T-helper 1 cell treated with Interleukin-12 subunit alpha and Interleukin-12 subunit beta and Interleukin-4 antibody, amounts not matched to agents 30 ng/mL and 1 ng/mL, for 36 hours (primary cell): ENCODE measurements at regions not wholly inside any gene's neighbourhood (a gene's known extent, or its start where the extent isn't known, plus 50 kb on each side); places are given as distances from the start of the nearest gene placed in this dataset.
"Not testable (repeated sequence)": the region's sequence is repeated elsewhere in the genome, so short reads cannot be mapped to it uniquely, and the experiment has no call there.

Experiments
- intact Hi-C: fragments of 100-400 bp; cut with micrococcal nuclease; formaldehyde crosslinking; loops from one replicate; pipeline ENCODE4 v1.15.1; 2024

DNA sequence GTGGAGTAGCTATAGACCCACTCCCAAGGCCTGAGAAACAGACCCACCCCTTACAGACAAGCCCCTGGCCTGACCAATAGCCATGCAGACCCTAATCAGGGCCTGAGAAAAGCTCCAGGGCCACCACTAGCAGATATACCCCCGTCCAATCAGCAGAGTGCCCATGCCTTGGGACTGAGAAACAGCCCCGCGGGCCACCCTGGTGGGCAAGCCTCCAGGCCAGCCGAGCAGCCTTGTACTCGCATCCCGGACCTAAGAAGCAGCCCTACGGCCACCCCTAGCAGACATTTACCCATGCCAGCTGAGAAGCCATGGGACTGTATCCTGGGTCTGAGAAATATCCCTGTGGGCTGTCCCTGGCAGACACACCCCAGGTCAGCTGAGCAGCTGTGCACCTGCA lies 436.5 kb downstream of the SMARCA1 start:
- intact Hi-C loops: no loop called here

DNA sequence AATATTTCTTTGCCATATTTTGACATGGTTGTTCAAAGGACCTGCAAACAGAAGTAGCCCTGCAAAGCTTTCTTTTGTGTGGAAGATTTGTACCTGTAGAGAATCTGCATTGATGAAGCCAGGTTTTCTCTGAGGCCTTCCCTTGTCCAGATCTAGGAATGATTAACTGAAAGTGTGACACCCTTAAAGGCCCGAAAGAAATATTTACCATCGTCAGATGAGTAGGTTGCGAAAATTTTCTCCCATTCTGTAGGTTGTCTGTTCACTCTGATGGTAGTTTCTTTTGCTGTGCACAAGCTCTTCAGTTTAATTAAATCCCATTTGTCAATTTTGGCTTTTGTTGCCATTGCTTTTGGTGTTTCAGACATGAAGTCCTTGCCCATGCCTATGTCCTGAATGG lies 439.0 kb downstream of the SMARCA1 start:
- intact Hi-C loops: not testable (repeated sequence)

DNA sequence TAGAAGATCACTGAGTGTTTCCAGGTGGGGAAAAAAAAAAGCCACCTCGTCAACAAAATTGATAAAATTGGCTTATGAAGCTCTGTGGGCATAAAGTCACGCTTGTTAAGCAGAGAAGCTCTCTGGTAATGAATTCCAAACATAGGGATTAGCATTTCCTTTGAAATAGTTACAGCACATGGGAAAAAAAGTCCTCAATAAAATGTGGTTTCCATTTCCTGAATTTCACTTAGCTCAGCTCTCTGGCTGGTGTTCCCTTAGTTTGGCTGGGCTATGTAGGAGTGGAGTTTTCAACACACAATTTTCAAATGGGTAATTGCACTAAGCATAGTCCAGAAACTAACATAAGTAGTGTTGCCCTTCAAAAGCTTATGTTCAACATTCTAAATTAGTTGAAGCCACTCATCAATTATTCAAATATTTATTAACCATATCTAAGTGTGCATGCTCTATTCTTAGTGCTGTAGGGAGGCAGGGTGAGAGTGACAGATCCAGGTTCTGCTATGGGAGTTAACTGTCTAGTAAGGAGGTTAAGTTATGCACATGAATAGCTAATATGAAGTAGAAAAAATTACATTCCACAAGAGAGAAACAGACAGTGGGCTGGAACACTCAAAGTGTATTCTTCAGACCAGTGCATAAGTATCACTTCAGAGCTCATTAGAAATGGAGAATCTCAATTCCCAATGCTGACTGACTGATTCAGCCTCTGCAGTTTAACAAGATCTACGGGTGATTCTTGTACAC lies 445.7 kb downstream of the SMARCA1 start:
- intact Hi-C loops: no loop called here

DNA sequence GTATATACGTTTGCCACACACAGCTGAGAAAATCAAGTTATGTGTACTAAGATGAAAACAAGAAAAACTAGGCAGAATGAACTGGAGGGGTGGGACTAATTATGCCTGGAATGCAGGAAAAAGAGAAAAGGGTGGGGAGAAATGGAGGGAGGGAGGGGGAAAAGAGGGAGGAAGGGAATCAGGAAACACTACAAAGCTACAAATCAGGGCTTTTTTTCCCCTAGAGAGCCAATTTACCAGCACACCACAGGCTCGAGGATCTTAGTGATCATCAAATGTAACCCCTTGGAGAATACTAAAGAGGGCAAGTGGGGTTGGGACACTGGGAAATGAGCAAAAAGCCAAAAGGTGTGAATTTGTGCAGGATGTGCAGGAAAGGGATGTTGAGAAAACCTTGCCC lies 451.9 kb downstream of the SMARCA1 start:
- intact Hi-C loops: no loop called here

DNA sequence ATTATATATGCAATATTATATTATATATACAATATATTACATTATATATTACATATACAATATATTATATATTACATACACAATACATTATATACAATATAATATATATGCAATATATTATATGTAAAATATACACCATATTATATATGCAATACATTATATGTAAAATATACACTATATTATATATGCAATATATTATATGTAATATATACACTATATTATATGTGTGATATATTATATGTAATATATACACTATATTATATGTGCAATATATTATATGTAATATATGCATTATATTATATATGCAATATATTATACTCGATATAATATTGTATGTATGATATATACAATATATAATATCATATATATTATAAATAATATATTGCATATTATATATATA lies 457.4 kb downstream of the SMARCA1 start:
- intact Hi-C loops: no loop called here

DNA sequence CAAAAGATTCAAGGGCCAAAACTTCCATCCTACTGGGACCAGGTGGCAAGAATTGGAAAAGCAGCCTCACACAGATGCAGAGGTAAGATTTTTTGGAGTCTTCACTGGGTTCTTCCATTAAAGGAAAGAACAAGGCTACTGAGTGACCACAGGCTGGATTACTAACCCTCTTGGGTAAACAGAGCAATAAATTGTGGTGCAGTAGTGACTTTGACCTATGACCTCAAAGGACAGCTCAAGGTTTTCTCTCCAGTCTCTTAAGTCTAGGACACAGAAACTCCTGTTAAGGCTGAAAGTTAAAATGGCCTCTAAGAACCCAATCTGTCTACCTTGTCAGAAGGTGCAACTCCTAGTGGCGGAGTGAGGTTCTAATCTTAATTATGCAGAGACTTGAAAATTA lies 464.9 kb downstream of the SMARCA1 start:
- intact Hi-C loops: no loop called here

DNA sequence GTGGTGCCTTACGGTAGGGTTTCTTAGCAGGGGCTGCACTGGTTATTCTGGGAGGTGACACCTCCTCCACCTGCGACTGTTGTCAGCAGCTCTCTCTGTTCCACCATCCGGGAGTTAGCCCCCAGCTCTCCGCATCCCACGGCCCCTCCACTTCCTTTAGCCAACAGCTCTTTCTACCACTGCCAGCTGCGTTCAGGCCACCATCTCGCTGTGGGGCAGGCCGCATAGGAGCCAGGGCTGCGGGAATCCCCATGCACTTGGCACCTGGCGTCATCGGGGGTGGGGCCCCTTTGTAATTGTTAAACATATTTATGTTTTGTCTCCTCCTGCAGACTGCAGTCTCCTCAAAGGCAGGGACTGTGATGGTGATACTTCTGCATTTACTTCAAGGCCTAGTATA lies 480.2 kb downstream of the SMARCA1 start:
- intact Hi-C loops: no loop called here

DNA sequence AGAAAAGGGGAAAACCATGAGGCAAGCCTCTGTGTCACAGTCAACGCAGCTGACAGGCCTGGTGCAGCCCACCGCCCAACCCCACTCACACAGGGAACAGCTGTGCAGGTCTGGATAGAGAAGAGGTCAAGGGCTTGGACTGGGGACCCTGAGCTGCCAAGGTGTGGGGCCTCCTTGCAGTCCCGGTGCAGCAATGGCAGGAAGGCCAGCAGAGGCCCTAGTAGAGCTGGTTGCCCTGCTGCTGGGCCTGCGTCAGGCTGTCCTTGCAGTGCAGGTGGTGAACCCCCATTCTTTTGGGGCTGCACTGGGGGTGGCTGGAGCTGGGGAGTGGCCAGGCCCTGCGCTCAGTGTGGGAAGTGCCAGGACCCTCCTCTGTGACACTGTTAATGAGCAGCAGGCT lies 482.0 kb downstream of the SMARCA1 start:
- intact Hi-C loops: no loop called here

DNA sequence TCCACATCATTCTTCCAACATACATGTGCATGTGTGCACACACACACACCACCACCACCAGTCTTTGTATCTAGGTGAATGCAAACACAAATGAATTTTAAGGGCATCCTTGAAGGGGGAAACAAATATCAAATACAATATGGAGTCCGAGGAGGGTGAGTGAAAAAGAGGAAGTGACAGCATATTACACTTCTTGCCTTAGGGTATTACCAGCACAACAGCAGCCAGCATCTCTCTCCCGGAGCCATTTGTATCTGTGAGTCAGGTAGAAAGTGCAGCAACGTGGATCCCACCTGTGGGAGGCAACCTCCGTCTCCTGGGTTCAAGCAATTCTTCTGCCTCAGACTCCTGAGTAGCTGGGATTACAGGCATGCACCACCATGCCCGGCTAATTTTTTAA lies 483.2 kb downstream of the SMARCA1 start:
- intact Hi-C loops: no loop called here

DNA sequence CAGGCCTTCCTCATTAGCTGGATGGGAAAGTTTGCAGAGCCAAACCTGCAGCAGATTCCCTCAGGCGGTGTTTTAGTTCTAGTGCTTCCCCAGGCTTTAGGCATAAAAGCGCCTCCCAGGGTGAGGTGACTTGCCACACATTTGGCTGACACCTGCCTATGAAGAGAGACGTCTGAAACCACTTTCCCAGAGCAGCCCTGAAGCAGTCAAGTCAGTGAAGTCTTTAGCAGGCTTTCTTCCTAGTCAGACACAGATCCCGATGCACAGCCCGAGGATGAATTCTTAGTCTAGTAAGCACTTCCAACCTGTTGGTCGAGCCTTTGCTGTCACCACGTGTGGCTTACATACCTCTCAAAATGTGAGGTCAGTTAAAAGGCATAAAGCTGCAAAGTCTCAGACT lies 484.1 kb downstream of the SMARCA1 start:
- intact Hi-C loops: no loop called here

DNA sequence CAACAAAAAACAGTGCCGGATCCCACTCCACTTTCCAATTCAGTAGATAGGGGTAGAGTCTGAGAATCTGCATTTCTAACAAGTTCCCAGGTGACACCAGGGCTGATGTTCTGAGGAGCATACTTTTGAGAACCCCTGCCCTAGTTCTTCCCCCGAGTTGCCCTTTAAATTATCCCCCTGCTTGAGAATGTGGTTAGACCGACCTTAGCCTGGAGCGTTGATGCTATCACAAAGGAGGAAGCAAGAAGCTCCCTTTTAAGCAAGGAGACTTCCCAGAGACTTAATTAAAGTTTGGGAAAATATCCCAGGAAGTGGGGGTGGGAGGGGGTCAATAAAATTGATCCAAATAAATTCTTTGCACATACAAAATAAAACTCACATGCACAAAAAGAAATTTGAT lies 485.9 kb downstream of the SMARCA1 start:
- intact Hi-C loops: no loop called here

DNA sequence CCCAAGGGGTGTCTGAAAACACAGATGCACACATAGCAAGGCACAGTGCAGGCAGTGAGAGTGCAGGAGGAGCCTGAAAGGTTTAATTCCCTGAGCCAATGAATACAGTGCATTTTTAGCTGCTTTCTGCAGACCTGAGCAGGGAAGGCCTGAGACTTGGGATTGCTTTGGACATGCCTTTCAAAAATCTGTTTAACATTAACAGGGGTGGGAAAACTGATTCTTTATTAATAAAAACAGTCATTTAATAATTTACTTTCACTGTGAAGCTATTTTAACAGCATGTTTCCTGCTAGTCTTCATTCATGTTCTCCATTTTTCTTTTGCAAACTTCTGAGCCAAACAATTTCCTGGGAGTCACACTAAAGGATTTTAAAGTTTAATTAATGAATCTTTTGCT lies 488.1 kb downstream of the SMARCA1 start:
- intact Hi-C loops: no loop called here

DNA sequence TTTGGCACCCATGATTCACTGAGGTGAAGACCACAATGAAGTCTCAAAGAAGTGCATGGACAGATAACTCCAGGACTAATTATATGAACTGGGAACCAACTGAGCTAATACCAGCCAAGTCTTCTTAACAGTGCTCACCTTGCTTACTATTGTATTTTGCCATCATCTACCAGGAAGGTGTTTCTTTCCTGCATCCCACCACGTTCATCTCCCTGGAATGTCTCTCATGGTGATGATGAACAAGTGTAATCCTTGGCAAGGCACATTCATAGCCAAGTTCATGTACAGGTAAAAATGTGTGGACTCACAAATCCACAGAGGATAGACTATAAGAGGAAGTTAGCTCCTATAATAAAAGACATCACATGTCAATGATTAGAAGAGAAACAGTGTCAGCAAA lies 489.1 kb downstream of the SMARCA1 start:
- intact Hi-C loops: no loop called here

DNA sequence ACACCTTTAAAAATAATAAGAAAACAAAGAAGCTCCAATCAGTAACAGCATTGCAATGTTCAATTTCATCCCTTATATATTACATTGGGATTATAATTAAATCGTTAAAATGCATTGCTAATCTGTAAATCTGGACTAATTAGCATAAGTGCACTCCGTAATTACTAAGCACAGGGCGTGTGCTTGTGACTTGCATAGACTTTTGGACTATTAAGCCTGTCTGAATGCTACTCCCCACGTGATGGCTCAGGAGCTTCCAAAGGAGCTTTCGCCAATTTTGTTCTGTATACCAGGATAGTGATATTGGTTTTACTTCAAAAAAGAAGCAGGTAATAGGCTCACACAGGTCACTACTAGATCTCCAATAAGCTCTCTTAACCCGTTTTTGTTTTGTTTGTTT lies 497.1 kb downstream of the SMARCA1 start:
- intact Hi-C loops: no loop called here

DNA sequence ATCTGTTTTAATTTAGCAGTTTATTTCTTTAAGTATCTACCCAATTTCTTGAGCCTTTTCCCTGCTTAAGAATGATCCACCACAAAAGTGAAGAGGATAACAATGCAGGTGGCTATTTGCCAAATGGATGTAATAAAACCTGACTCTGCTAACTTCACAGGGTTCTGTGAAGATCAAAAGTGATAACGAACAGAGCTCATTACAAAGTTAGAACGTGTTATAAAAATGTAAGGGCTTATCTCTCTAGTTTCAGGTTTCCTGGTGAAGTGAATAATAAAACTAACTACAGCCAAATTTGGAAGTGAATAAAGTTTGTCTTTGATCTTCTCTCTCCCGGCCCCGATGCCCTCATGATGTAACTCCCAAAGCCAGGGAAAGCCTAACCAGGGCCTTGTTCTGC lies 497.9 kb downstream of the SMARCA1 start:
- intact Hi-C loops: no loop called here

DNA sequence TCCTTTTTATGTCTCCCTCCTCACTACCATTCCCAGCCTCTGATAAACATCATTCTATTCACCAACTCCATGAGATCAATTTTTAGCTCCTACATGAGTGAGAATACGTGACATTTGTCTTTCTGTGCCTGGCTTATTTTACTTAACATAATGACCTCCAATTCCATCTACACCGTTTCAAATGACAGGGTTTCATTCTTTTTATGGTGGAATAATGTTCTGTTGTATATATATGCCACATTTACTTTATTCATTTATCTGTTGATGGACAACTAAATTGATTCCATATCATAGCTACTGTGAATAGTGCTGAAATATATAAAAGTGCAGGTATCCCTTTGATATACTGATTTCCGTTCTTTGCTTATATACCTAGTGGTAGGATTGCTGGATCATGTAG lies 503.9 kb downstream of the SMARCA1 start:
- intact Hi-C loops: no loop called here

DNA sequence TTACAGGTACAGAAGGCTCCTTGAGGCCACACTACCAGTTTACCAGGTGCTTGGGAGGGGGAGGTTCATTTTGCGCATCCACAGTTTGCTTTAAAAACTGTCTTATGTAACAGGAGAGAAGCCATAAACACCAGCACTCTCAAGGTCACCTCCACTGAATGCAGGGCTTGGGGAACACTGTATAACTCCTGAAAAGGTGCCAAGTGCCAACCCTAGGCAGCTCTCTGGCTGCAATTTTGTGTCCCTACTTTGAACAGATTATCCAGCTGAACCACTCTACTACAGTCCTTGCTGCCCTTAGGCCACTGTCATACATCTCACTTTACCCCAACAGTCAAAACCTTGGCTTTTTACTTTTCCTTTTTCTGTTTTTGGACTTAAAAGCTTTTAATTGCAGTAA lies 507.9 kb downstream of the SMARCA1 start:
- intact Hi-C loops: no loop called here

DNA sequence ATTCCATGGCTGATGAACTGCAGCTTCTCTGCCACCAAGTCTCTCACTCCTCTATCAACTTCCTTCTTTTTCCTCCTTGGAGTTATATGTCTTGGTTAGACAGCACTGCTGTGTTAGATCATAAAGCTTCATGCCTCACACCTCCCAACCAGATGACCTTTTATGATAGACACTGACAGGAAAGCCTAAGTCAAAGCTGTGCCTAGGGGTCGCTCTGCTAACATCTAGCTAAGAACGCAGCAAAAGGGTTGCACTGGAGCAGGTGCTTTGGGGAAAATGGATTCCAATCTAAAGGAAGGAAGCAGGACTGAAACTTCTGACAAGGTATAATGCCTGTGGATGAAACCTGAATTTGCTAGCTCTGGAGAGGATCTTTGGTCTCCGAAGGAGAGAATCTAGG lies 509.7 kb downstream of the SMARCA1 start:
- intact Hi-C loops: no loop called here

DNA sequence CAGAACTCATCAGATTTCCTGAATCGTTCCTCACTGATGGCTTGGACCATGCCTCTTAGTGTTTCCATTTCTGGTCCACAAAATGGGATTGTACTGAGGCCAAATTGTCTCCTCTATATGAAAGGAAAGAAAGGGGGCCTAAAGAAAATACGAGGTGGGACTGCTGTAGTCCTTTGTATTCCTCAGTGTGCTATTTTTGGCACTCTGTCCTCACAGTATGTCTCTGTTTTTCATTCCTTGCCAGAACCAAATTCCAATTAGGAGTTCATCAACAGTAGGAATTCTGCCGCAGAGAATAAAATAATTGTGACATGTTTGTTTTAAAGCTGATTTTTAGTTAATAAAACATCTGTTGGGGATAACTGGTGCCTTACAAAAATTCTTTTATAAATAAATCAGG lies 515.7 kb downstream of the SMARCA1 start:
- intact Hi-C loops: no loop called here

DNA sequence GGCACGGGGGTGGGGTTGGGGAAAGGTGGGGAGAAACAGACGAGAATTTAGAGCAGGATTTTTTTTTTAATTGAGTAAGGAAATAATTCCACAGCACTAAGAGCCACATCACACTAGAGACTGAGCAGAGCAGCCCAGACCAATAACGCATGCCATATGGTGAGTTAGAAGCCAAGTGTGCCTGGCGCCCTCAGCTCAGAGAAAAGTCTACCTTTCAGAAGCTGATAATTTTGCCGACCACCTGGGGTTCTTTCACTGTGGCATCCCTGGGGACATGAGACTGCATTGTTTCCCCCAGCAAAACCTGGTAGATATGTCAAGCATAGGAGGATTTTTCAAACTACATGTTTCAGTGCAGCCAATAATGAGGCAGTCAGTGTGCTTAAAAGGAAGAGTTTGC lies 516.8 kb downstream of the SMARCA1 start:
- intact Hi-C loops: no loop called here

DNA sequence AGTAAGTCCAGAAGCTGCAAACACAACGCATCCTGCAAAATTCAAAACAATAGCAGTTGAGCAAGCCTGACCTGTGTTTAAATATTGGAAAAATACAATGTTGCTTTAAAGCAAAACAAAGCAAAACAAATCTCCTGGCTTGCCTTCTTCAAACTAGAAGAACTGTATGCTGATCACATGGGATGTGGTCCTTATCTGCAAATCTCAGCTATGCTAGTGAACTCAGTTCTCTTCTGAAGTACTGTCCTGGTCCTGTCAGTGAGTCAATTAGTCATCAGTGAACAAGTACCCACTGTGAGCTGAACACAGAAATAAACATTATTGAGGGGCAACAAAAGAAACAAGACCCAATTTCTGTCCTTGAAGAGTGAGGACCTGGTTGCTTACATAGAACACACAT lies 522.5 kb downstream of the SMARCA1 start:
- intact Hi-C loops: no loop called here

DNA sequence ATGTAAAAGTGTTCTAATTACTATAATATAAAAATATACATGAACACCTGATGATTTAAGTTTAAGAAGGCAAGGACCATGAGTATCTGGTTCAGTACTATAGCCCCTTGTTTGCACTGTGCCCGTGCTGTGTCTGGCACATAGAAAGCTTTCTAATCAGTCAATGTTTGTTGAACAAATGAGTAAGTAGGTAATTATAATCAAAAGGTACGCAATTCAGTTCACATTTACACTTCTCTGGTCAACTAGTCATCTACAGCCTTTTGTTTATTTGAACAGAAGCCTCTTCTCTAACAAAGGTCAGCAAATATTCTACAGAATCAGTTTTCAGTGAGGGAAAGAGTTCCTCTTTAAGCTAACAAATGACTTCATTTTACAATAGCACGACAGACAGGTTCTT lies 523.3 kb downstream of the SMARCA1 start:
- intact Hi-C loops: no loop called here

DNA sequence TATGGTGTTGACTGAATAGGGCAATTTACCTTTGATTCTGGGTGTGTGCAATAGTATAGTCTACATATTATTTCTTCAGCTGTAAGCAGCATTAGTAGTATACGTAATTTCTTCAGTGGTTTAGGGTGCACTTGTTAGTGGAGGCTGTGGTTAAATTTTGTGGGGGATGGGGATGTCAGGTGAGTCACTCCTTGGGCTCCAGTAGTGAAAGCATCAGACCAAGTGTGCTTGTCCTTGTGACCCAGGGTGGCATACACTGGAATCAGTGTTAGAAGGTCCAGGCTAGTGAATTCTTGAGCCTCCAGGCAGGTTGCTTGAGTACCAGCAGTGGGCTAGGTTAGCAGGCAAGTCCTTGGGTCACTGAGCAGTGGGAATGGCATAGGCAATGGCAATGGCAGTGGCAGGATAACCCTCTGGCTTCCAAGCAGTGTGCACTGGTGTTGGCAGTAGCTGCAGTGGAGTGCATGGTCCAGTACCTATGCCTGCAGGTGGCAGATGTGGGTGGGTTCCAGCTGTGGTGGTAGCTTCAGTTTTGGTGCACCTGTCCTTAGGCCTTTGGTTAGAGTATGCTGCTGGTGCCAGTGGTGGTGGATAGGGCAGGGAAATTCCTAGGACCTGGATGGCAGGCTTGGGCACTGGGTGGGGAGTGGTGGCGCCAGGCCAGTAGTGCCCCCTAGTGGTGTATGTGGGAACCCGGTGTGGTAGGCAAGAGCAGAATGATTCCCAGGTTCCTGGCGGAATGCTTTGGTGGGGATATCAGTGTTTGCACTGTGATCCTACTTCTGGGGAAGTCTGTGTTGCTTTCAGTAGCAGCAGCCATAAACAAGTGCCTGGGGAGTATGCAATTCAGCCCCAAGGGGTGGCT lies 531.0 kb downstream of the SMARCA1 start:
- intact Hi-C loops: no loop called here
